Fibroblast of lung (primary cell): ENCODE measurements at regions not wholly inside any gene's neighbourhood (a gene's known extent, or its start where the extent isn't known, plus 50 kb on each side); places are given as distances from the start of the nearest gene placed in this dataset.

Experiments used
- EZH2 ChIP-seq: IDR thresholded peaks from 2 replicates; pipeline ENCODE4 v1.5.1; 2012; ENCODE audit warnings: low read length, control low read depth, mild to moderate bottlenecking; ENCODE audit errors: missing control alignments
- TF ChIP-seq, protein P1 (sequence below), 2 donors: IDR thresholded peaks in 1 of 2; conservative IDR thresholded peaks in 1 of 2; 1 replicate in 1 of 2; 2 replicates in 1 of 2; pipeline ENCODE4 v1.5.1; 2011 to 2012; ENCODE audit warnings: low read length in 2 of 2, control low read depth in 1 of 2, inconsistent platforms in 1 of 2, low read depth in 1 of 2, mild to moderate bottlenecking in 1 of 2

DNA sequence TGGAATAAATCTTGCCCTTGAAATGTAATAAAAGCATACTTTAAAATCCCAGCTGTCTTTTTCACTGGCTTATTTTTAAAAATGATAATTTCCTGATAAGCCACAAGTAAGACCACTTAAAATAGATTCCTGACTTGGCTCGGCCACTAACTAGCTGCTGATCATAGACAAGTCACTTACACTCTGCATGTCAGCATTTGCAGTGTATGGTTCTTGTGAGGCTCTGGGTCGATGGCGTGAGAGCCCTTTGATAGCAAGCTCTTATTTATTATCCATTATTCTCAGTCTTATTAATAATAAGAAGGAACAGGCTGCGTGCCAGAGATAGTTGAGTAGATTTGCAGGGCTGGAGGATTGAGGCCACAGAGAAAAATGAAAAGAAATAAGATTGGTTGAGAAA lies 110.7 kb upstream of the IL12B start:
- TF ChIP-seq, protein P1, sequence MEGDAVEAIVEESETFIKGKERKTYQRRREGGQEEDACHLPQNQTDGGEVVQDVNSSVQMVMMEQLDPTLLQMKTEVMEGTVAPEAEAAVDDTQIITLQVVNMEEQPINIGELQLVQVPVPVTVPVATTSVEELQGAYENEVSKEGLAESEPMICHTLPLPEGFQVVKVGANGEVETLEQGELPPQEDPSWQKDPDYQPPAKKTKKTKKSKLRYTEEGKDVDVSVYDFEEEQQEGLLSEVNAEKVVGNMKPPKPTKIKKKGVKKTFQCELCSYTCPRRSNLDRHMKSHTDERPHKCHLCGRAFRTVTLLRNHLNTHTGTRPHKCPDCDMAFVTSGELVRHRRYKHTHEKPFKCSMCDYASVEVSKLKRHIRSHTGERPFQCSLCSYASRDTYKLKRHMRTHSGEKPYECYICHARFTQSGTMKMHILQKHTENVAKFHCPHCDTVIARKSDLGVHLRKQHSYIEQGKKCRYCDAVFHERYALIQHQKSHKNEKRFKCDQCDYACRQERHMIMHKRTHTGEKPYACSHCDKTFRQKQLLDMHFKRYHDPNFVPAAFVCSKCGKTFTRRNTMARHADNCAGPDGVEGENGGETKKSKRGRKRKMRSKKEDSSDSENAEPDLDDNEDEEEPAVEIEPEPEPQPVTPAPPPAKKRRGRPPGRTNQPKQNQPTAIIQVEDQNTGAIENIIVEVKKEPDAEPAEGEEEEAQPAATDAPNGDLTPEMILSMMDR (conservative IDR thresholded peaks at IDR 0.05 in 1 of 2, IDR thresholded peaks at IDR 0.05 in 1 of 2; ENCODE audit: low read depth in 1 of 2, low read length in 2 of 2) = no peak
- no peak for TF ChIP-seq EZH2
